Adrenal gland (tissue), 9 donors: ENCODE measurements at regions not wholly inside any gene's neighbourhood (a gene's known extent, or its start where the extent isn't known, plus 50 kb on each side); places are given as distances from the start of the nearest gene placed in this dataset.

Experiments used
- DNase-seq, 7 donors: peaks; one replicate each; pipeline ENCODE4 v3.0.0-alpha.2; 2019 to 2020
- H3K27ac ChIP-seq, 5 donors: fragments of 200-600 bp; sonication (generic) in 4 of 5; 1 replicate in 3 of 5; 2 replicates in 2 of 5; pipeline versions ENCODE4 v1.5.1 to v1.8.0; 2016 to 2020; ENCODE audit warnings: mild to moderate bottlenecking in 1 of 5
- H3K27me3 ChIP-seq: fragments of 200-600 bp; 2 replicates; pipeline ENCODE4 v1.8.0; 2021
- H3K36me3 ChIP-seq, 2 donors: fragments of 200-600 bp; replicated peaks in 1 of 2; 1 replicate in 1 of 2; 2 replicates in 1 of 2; pipeline versions ENCODE4 v1.5.1 to v1.8.0; 2018 to 2022
- H3K4me1 ChIP-seq, 2 donors: fragments of 200-600 bp; replicated peaks in 1 of 2; 1 replicate in 1 of 2; 2 replicates in 1 of 2; pipeline versions ENCODE4 v1.5.1 to v1.8.0; 2018 to 2021
- H3K4me3 ChIP-seq, 4 donors: fragments of 200-600 bp; sonication (generic) in 3 of 4; one replicate each; pipeline ENCODE4 v1.5.1; 2016 to 2018
- H3K9me3 ChIP-seq, 3 donors: fragments of 200-600 bp; sonication (generic) in 1 of 3; replicated peaks in 1 of 3; 1 replicate in 2 of 3; 2 replicates in 1 of 3; pipeline versions ENCODE4 v1.5.1 to v1.8.0; 2016 to 2021
- POLR2A ChIP-seq, 2 donors: fragments of 450-650 bp; IDR thresholded peaks; one replicate each; pipeline ENCODE4 v1.6.1; 2017; ENCODE audit warnings: antibody characterized with exemption in 2 of 2, mild to moderate bottlenecking in 2 of 2, moderate library complexity in 1 of 2
- WGBS, 4 donors: extraction: QIAGEN DNeasy Blood & Tissue Kit in 2 of 4; methylation state at CpG; one replicate each; pipeline versions ENCODE4 v1.1.5 to v1.1.7; 2013 to 2017; 5-methylcytosine and 5-hydroxymethylcytosine counted together
- intact Hi-C, 2 donors: fragments of 100-400 bp; cut with DNase I; formaldehyde crosslinking; loops; one replicate each; pipeline versions ENCODE4 v1.14.1 to v1.15.0; 2022 to 2023
- TF ChIP-seq, protein P1 (sequence below), 6 experiments: fragments of 450-650 bp in 4 of 6; fragments of 200-600 bp in 2 of 6; sonication (generic) in 1 of 6; IDR thresholded peaks; 1 replicate in 5 of 6; 2 replicates in 1 of 6; pipeline versions ENCODE4 v1.5.1 to v1.8.0; 2016 to 2021; ENCODE audit warnings: antibody characterized with exemption in 6 of 6, mild to moderate bottlenecking in 2 of 6, moderate library complexity in 1 of 6
- donor health status: healthy with polysubstance abuse.
- donor health status: Bipolar disorder and iron deficiency.
- donor health status: DM: yes; HTN: yes; CAD: no.
- donor health status: DM: no; HTN: no; CAD: no.
- donor health status: DM: no; HTN: no; CAD: no.

DNA sequence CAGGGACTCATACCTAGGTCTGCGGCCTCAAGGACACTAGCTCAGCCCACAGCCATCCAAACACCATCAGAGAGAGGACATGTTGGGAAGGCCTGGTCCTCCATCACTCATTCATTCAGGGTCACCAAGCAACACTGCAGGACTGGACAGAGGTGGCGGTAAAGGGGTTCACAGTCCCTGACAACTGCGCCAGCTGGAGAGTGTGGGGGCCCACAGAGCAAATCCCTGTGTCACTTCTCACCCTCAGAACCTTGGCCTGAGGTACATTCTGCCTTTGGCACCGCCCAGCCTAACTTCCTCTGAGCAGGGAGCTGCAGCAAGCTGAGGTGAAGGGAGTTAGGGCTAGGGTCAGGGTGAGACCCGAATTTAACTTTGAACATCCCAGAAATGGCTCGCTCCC is 106.5 kb downstream of the COPRS start:
- intact Hi-C loops, result no loop called here
- DNase-seq, result no peak
- 81 to 90% (median 88%) methylated on average over 3 to 6 of the region's 6 CpGs for WGBS, 4 donors

DNA sequence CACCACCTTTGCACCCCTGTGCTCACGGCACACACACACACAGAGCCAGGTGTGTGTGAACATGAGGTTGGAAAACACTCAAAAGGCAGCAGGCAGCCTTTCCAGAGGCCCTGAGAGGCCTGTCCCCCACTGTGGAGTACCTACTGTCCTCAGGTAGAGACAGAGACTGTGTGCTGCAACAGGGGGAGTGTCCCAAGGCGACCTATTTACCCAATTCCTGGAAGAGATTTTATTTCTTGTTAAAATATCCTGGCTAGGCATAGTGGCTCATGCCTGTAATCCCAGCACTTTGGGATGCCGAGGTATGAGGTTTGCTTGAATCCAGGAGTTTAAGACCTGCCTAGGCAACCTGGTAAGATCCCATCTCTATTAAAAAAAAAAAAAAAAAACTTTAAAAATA is 108.5 kb downstream of the COPRS start:
- TF ChIP-seq, protein P1, sequence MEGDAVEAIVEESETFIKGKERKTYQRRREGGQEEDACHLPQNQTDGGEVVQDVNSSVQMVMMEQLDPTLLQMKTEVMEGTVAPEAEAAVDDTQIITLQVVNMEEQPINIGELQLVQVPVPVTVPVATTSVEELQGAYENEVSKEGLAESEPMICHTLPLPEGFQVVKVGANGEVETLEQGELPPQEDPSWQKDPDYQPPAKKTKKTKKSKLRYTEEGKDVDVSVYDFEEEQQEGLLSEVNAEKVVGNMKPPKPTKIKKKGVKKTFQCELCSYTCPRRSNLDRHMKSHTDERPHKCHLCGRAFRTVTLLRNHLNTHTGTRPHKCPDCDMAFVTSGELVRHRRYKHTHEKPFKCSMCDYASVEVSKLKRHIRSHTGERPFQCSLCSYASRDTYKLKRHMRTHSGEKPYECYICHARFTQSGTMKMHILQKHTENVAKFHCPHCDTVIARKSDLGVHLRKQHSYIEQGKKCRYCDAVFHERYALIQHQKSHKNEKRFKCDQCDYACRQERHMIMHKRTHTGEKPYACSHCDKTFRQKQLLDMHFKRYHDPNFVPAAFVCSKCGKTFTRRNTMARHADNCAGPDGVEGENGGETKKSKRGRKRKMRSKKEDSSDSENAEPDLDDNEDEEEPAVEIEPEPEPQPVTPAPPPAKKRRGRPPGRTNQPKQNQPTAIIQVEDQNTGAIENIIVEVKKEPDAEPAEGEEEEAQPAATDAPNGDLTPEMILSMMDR (IDR thresholded peaks at IDR 0.05), result no peak
- no peak for TF ChIP-seq POLR2A (IDR thresholded peaks at IDR 0.05)
- H3K27ac ChIP-seq, result no peak overlapping the region
- no peaks in the 10 kb centered on the region for H3K4me1 ChIP-seq
- H3K36me3 ChIP-seq, result no peaks in the 10 kb centered on the region
- no peak for DNase-seq
- 83 to 91% (median 90%) methylated on average over 3 of the region's 3 CpGs for WGBS, 4 donors
- no peak overlapping the region for H3K4me3 ChIP-seq
- H3K9me3 ChIP-seq, result no peaks in the 10 kb centered on the region
- H3K27me3 ChIP-seq, result no peaks in the 10 kb centered on the region
- intact Hi-C loops, result no loop called here

More for the DNA sequence above, 106.5 kb downstream of the COPRS start:
- Histone ChIP-seq H3K4me1 (no peaks in the 10 kb centered on the region), H3K9me3 (no peaks in the 10 kb centered on the region), H3K27me3 (no peaks in the 10 kb centered on the region), H3K36me3 (no peaks in the 10 kb centered on the region), H3K27ac (no peak overlapping the region), H3K4me3 (no peak overlapping the region)
- TF ChIP-seq, protein P1 (IDR thresholded peaks at IDR 0.05), result no peak
- TF ChIP-seq POLR2A (IDR thresholded peaks at IDR 0.05), result no peak

DNA sequence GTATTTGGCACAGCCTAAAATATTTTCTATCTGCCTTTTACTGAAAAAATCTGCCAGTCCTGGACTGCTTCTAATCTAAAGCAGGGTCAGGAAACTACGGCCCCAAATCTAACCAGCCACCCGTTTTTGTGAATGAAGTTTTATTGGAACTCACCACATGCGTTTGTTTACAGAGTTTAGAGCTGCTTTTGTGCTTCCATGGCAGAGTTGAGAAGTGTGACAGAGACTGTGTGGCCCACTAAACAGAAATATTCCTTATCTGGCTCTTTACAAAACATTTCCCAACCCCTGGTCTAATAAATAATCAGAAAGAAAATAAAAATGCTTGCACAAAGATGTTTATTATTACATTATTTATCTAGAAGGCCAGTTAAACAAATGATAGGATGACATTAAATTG is 110.2 kb downstream of the COPRS start:
- DNase-seq, result no peak
- intact Hi-C loops, result no loop called here
- TF ChIP-seq, protein P1 (IDR thresholded peaks at IDR 0.05), result no peak
- TF ChIP-seq POLR2A (IDR thresholded peaks at IDR 0.05), result no peak
- Histone ChIP-seq H3K9me3 (no peaks in the 10 kb centered on the region), H3K4me3 (no peak overlapping the region), H3K4me1 (peaks cover 0 to 5% of the 10 kb centered on the region in 2 donors), H3K27me3 (no peaks in the 10 kb centered on the region), H3K36me3 (no peaks in the 10 kb centered on the region), H3K27ac (no peak overlapping the region)
- WGBS, 4 donors, result 54 to 66% (median 61%) methylated on average over 3 of the region's 3 CpGs

DNA sequence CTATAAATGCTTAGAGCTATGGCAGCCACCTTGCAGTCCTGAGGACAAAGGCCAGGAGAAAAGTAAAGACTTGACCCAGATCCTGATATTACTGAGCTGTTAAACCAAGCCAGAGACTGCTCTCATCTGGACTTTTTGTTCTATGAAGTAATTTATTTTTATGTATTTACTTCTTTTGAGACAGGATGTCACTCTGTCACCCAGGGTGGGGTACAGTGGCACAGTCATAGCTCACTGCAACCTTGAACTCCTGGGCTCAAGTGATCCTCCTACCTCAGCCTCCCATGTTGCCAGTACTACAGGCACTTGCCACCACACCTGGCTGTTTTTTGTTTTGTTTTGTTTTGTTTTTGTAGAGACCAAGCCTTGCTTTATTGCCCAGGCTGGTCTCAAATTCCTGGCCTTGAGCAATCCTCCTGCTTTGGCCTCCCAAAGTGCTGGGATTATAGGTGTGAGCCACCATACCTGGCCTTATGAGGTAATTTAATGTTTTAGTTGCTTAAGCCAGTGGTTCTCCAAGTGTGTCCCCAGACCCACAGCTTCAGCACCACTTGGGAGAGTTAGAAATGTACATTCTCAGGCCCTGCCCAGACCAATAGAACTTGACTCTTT is 112.1 kb downstream of the COPRS start:
- Histone ChIP-seq H3K27me3 (no peaks in the 10 kb centered on the region), H3K9me3 (no peaks in the 10 kb centered on the region), H3K4me3 (no peak overlapping the region), H3K4me1 (peaks cover 0 to 5% of the 10 kb centered on the region in 2 donors), H3K36me3 (no peaks in the 10 kb centered on the region), H3K27ac (no peak overlapping the region)
- no peak for DNase-seq
- no peak for TF ChIP-seq POLR2A (IDR thresholded peaks at IDR 0.05)
- TF ChIP-seq, protein P1 (IDR thresholded peaks at IDR 0.05), result no peak
- intact Hi-C loops, result no loop called here
